ENCODE measurements at regions not wholly inside any gene's neighbourhood (a gene's known extent, or its start where the extent isn't known, plus 50 kb on each side); places are given as distances from the start of the nearest gene placed in this dataset.

GRCh38 chr6:51394061-51394460 lies 575.4 kb downstream of the TFAP2B start:
- H3K4me1 ChIP-seq (ENCODE audit: control insufficient read depth in 1 of 2, insufficient read depth in 2 of 2, low read length in 2 of 2), result no peaks in the 10 kb centered on the region
- no peaks in the 10 kb centered on the region for H3K27me3 ChIP-seq (ENCODE audit: control insufficient read depth in 1 of 2, insufficient read depth in 2 of 2, low read length in 2 of 2)
- H3K4me3 ChIP-seq (ENCODE audit: low read depth in 1 of 2, low read length in 2 of 2), result no peak overlapping the region
- no peak overlapping the region for H3K9ac ChIP-seq (ENCODE audit: low read depth in 1 of 2, low read length in 2 of 2)
- H3K27ac ChIP-seq (ENCODE audit: low read depth, low read length), result no peak overlapping the region
- no peaks in the 10 kb centered on the region for H3K9me3 ChIP-seq (ENCODE audit: control insufficient read depth in 1 of 2, low read length in 2 of 2)
- no peaks in the 10 kb centered on the region for H3K36me3 ChIP-seq (ENCODE audit: control insufficient read depth in 1 of 2, insufficient read depth in 2 of 2, low read length in 2 of 2)

- H3K36me3 ChIP-seq (ENCODE audit: control insufficient read depth in 1 of 2, insufficient read depth in 2 of 2, low read length in 2 of 2), result no peaks in the 10 kb centered on the region
- no peaks in the 10 kb centered on the region for H3K4me1 ChIP-seq (ENCODE audit: control insufficient read depth in 1 of 2, insufficient read depth in 2 of 2, low read length in 2 of 2)
- no peak overlapping the region for H3K4me3 ChIP-seq (ENCODE audit: low read depth in 1 of 2, low read length in 2 of 2)
- H3K27me3 ChIP-seq (ENCODE audit: control insufficient read depth in 1 of 2, insufficient read depth in 2 of 2, low read length in 2 of 2), result no peaks in the 10 kb centered on the region
- no peaks in the 10 kb centered on the region for H3K9me3 ChIP-seq (ENCODE audit: control insufficient read depth in 1 of 2, low read length in 2 of 2)
- no peak overlapping the region for H3K27ac ChIP-seq (ENCODE audit: low read depth, low read length)
- H3K9ac ChIP-seq (ENCODE audit: low read depth in 1 of 2, low read length in 2 of 2), result no peak overlapping the region
These were observed 577.9 kb downstream of the TFAP2B start for GRCh38 chr6:51396583-51396982.

DNA sequence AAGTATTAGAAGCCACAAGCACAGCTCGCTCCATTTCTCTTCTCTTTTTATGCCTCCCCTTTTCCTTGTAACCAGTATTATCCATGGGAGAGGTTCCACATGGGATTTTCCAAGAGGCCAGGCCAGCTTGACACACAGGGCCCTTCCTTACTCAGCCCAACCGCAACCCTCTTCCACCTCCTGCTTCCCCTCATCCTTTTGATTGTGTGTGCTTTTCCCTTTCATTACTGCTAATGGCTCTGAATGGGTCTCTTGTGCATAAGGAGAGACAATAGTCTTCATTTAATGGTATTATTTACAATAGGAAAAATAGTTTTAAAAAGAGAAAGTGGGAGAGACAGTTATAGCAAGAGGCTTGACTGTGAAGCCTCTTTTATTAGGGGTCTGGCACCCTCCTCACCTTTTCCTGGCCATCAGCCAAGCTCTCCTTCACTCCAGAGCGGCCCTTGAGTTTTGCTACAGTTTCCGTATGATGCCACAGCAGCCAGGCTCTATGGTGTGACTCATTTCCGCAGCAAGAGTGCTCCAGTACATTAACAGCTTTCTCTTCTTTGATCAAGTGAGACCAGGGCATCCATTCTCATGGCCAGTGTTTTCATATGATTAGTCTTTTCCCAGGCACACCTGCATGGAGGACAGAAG lies 579.5 kb downstream of the TFAP2B start:
- no peak overlapping the region for H3K9ac ChIP-seq (ENCODE audit: low read depth in 1 of 2, low read length in 2 of 2)
- H3K4me1 ChIP-seq (ENCODE audit: control insufficient read depth in 1 of 2, insufficient read depth in 2 of 2, low read length in 2 of 2), result no peaks in the 10 kb centered on the region
- no peak overlapping the region for H3K27ac ChIP-seq (ENCODE audit: low read depth, low read length)
- H3K4me3 ChIP-seq (ENCODE audit: low read depth in 1 of 2, low read length in 2 of 2), result no peak overlapping the region
- no peaks in the 10 kb centered on the region for H3K36me3 ChIP-seq (ENCODE audit: control insufficient read depth in 1 of 2, insufficient read depth in 2 of 2, low read length in 2 of 2)
- no peaks in the 10 kb centered on the region for H3K27me3 ChIP-seq (ENCODE audit: control insufficient read depth in 1 of 2, insufficient read depth in 2 of 2, low read length in 2 of 2)
- H3K9me3 ChIP-seq (ENCODE audit: control insufficient read depth in 1 of 2, low read length in 2 of 2), result no peaks in the 10 kb centered on the region

DNA sequence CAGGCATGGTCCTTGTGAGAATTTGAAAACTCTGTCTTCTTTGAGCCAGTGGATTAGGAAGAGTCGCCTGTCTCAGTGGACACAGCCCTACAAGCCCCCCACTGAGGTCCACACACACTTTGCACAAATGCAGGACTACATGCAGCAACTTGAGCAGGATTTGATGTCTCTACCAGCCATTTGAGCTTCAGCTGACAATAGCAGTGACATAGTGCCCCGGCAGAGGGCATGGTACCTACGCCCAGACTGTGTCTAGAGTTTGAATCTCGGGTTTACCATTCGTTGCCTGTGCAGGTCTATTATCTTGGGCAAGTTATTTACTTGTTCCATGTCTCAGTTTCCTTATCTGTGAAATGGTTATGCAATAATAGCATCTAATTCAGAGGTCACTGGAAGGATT lies 580.1 kb downstream of the TFAP2B start:
- Histone ChIP-seq H3K27me3 (ENCODE audit: control insufficient read depth in 1 of 2, insufficient read depth in 2 of 2, low read length in 2 of 2) (no peaks in the 10 kb centered on the region), H3K36me3 (ENCODE audit: control insufficient read depth in 1 of 2, insufficient read depth in 2 of 2, low read length in 2 of 2) (no peaks in the 10 kb centered on the region), H3K4me3 (ENCODE audit: low read depth in 1 of 2, low read length in 2 of 2) (no peak overlapping the region), H3K27ac (ENCODE audit: low read depth, low read length) (no peak overlapping the region), H3K9me3 (ENCODE audit: control insufficient read depth in 1 of 2, low read length in 2 of 2) (no peaks in the 10 kb centered on the region), H3K9ac (ENCODE audit: low read depth in 1 of 2, low read length in 2 of 2) (no peak overlapping the region), H3K4me1 (ENCODE audit: control insufficient read depth in 1 of 2, insufficient read depth in 2 of 2, low read length in 2 of 2) (no peaks in the 10 kb centered on the region)

- H3K9ac ChIP-seq (ENCODE audit: low read depth in 1 of 2, low read length in 2 of 2), result no peak overlapping the region
- no peaks in the 10 kb centered on the region for H3K27me3 ChIP-seq (ENCODE audit: control insufficient read depth in 1 of 2, insufficient read depth in 2 of 2, low read length in 2 of 2)
- H3K27ac ChIP-seq (ENCODE audit: low read depth, low read length), result no peak overlapping the region
- H3K4me3 ChIP-seq (ENCODE audit: low read depth in 1 of 2, low read length in 2 of 2), result no peak overlapping the region
- H3K4me1 ChIP-seq (ENCODE audit: control insufficient read depth in 1 of 2, insufficient read depth in 2 of 2, low read length in 2 of 2), result peaks cover 0 to 12% of the 10 kb centered on the region in 2 donors
- no peaks in the 10 kb centered on the region for H3K9me3 ChIP-seq (ENCODE audit: control insufficient read depth in 1 of 2, low read length in 2 of 2)
- H3K36me3 ChIP-seq (ENCODE audit: control insufficient read depth in 1 of 2, insufficient read depth in 2 of 2, low read length in 2 of 2), result no peaks in the 10 kb centered on the region
These were observed 591.8 kb downstream of the TFAP2B start for GRCh38 chr6:51410453-51410852.

DNA sequence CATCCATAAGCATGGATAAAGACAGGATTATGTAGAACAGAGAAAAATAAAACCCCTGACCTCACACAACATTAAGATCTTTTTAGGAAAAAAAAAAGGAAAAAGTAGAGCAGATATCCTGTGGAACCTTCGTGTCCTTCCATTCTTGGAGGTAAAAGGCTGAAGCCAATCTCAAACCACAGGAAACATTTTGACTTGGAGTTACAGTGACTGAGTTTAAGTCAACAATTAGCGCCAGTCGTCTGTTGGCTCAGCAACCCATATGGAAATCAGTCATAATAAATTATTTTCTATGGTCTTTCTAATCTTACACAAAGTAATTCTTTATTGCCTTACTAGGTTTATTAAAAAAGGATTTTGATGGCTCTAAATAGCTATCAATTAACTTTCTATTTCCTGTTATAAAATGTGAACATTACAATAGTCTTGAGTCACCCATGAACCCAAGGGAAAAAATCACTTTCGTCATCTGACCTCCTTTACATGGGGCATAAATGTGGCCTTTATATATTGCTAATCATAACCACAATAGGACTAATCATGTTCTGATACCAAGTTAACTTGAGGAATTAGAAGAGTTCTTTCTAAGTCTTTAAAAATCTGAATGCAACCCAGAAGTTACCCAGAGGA lies 592.9 kb downstream of the TFAP2B start:
- Histone ChIP-seq H3K27me3 (ENCODE audit: control insufficient read depth in 1 of 2, insufficient read depth in 2 of 2, low read length in 2 of 2) (no peaks in the 10 kb centered on the region), H3K4me1 (ENCODE audit: control insufficient read depth in 1 of 2, insufficient read depth in 2 of 2, low read length in 2 of 2) (peaks cover 0 to 12% of the 10 kb centered on the region in 2 donors), H3K27ac (ENCODE audit: low read depth, low read length) (no peak overlapping the region), H3K9me3 (ENCODE audit: control insufficient read depth in 1 of 2, low read length in 2 of 2) (no peaks in the 10 kb centered on the region), H3K9ac (ENCODE audit: low read depth in 1 of 2, low read length in 2 of 2) (no peak overlapping the region), H3K36me3 (ENCODE audit: control insufficient read depth in 1 of 2, insufficient read depth in 2 of 2, low read length in 2 of 2) (no peaks in the 10 kb centered on the region), H3K4me3 (ENCODE audit: low read depth in 1 of 2, low read length in 2 of 2) (no peak overlapping the region)

GRCh38 chr6:51414361-51414760 lies 595.7 kb downstream of the TFAP2B start:
- no peaks in the 10 kb centered on the region for H3K27me3 ChIP-seq (ENCODE audit: control insufficient read depth in 1 of 2, insufficient read depth in 2 of 2, low read length in 2 of 2)
- H3K4me3 ChIP-seq (ENCODE audit: low read depth in 1 of 2, low read length in 2 of 2), result no peak overlapping the region
- H3K9ac ChIP-seq (ENCODE audit: low read depth in 1 of 2, low read length in 2 of 2), result no peak overlapping the region
- no peaks in the 10 kb centered on the region for H3K9me3 ChIP-seq (ENCODE audit: control insufficient read depth in 1 of 2, low read length in 2 of 2)
- no peak overlapping the region for H3K27ac ChIP-seq (ENCODE audit: low read depth, low read length)
- no peaks in the 10 kb centered on the region for H3K36me3 ChIP-seq (ENCODE audit: control insufficient read depth in 1 of 2, insufficient read depth in 2 of 2, low read length in 2 of 2)
- H3K4me1 ChIP-seq (ENCODE audit: control insufficient read depth in 1 of 2, insufficient read depth in 2 of 2, low read length in 2 of 2), result peaks cover 0 to 12% of the 10 kb centered on the region in 2 donors

- Histone ChIP-seq H3K27ac (ENCODE audit: low read depth, low read length) (no peak overlapping the region), H3K36me3 (ENCODE audit: control insufficient read depth in 1 of 2, insufficient read depth in 2 of 2, low read length in 2 of 2) (no peaks in the 10 kb centered on the region), H3K9ac (ENCODE audit: low read depth in 1 of 2, low read length in 2 of 2) (no peak overlapping the region), H3K27me3 (ENCODE audit: control insufficient read depth in 1 of 2, insufficient read depth in 2 of 2, low read length in 2 of 2) (no peaks in the 10 kb centered on the region), H3K4me3 (ENCODE audit: low read depth in 1 of 2, low read length in 2 of 2) (no peak overlapping the region), H3K4me1 (ENCODE audit: control insufficient read depth in 1 of 2, insufficient read depth in 2 of 2, low read length in 2 of 2) (peaks cover 0 to 12% of the 10 kb centered on the region in 2 donors), H3K9me3 (ENCODE audit: control insufficient read depth in 1 of 2, low read length in 2 of 2) (no peaks in the 10 kb centered on the region)
These were observed 596.8 kb downstream of the TFAP2B start for GRCh38 chr6:51415501-51415900.

GRCh38 chr6:51429017-51429712 lies 610.5 kb downstream of the TFAP2B start:
- no peak overlapping the region for H3K27ac ChIP-seq (ENCODE audit: low read depth, low read length)
- H3K36me3 ChIP-seq (ENCODE audit: control insufficient read depth in 1 of 2, insufficient read depth in 2 of 2, low read length in 2 of 2), result no peaks in the 10 kb centered on the region
- H3K4me3 ChIP-seq (ENCODE audit: low read depth in 1 of 2, low read length in 2 of 2), result no peak overlapping the region

DNA sequence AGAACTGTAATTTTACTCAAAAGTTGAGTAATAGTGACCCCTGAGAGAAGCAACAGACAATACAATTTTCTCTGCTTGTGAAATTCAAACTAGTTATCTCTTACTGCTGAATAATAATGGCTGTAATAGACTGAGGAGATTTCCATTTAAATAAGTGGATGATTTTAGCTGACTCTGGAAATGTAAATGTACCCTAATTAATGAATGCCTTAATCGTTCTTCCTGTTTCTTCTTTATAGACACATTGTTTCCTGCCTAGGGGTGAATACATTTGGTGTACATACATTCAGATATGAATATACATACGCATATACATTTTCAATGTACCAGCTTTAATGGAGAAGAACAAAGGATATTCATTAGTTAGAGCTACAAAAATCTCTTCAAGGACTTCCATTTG lies 611.9 kb downstream of the TFAP2B start:
- H3K4me3 ChIP-seq (ENCODE audit: low read depth in 1 of 2, low read length in 2 of 2), result no peak overlapping the region

More at GRCh38 chr6:51429017-51429712, 610.5 kb downstream of the TFAP2B start:
- H3K4me1 ChIP-seq (ENCODE audit: control insufficient read depth in 1 of 2, insufficient read depth in 2 of 2, low read length in 2 of 2), result no peaks in the 10 kb centered on the region
- no peaks in the 10 kb centered on the region for H3K27me3 ChIP-seq (ENCODE audit: control insufficient read depth in 1 of 2, insufficient read depth in 2 of 2, low read length in 2 of 2)
- no peak overlapping the region for H3K9ac ChIP-seq (ENCODE audit: low read depth in 1 of 2, low read length in 2 of 2)
- H3K9me3 ChIP-seq (ENCODE audit: control insufficient read depth in 1 of 2, low read length in 2 of 2), result no peaks in the 10 kb centered on the region

More for the DNA sequence above, 611.9 kb downstream of the TFAP2B start:
- H3K36me3 ChIP-seq (ENCODE audit: control insufficient read depth in 1 of 2, insufficient read depth in 2 of 2, low read length in 2 of 2), result no peaks in the 10 kb centered on the region
- H3K9me3 ChIP-seq (ENCODE audit: control insufficient read depth in 1 of 2, low read length in 2 of 2), result no peaks in the 10 kb centered on the region
- no peak overlapping the region for H3K27ac ChIP-seq (ENCODE audit: low read depth, low read length)
- H3K4me1 ChIP-seq (ENCODE audit: control insufficient read depth in 1 of 2, insufficient read depth in 2 of 2, low read length in 2 of 2), result no peaks in the 10 kb centered on the region
- no peak overlapping the region for H3K9ac ChIP-seq (ENCODE audit: low read depth in 1 of 2, low read length in 2 of 2)
- H3K27me3 ChIP-seq (ENCODE audit: control insufficient read depth in 1 of 2, insufficient read depth in 2 of 2, low read length in 2 of 2), result no peaks in the 10 kb centered on the region

Data from duodenal mucosa (tissue), 2 donors.